ENCODE measurements at regions not wholly inside any gene's neighbourhood (a gene's known extent, or its start where the extent isn't known, plus 50 kb on each side); places are given as distances from the start of the nearest gene placed in this dataset.

DNA sequence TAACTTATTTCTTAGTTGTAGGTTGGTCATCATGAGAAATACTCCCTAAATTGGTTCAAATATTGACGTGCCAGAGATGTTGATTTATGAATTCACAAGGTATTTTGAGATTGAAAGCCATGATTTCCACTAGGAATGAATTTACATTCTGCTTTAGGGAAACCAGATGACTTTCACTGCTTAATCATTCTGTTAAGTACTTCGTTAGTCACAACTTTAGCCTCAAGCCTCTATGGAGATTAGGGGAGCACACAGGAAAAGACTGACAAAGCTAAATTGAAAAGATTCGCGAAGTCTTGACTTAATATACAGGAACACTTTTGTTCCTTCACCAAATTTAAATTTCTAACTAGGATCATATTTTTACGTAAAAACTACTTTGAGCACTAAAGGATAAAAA, 250.4 kb upstream of the CACNA2D1 start:
- no peak for DNase-seq
- Mint-ChIP-seq H3K4me1 (ENCODE audit: low read depth, unreplicated experiment) (no peaks in the 10 kb centered on the region), H3K27ac (ENCODE audit: unreplicated experiment) (no peak overlapping the region), H3K9me3 (ENCODE audit: unreplicated experiment) (no peaks in the 10 kb centered on the region), H3K36me3 (ENCODE audit: unreplicated experiment) (no peaks in the 10 kb centered on the region), H3K4me3 (ENCODE audit: unreplicated experiment) (no peak overlapping the region), H3K27me3 (ENCODE audit: unreplicated experiment) (no peaks in the 10 kb centered on the region)
- TF ChIP-seq, protein P1, sequence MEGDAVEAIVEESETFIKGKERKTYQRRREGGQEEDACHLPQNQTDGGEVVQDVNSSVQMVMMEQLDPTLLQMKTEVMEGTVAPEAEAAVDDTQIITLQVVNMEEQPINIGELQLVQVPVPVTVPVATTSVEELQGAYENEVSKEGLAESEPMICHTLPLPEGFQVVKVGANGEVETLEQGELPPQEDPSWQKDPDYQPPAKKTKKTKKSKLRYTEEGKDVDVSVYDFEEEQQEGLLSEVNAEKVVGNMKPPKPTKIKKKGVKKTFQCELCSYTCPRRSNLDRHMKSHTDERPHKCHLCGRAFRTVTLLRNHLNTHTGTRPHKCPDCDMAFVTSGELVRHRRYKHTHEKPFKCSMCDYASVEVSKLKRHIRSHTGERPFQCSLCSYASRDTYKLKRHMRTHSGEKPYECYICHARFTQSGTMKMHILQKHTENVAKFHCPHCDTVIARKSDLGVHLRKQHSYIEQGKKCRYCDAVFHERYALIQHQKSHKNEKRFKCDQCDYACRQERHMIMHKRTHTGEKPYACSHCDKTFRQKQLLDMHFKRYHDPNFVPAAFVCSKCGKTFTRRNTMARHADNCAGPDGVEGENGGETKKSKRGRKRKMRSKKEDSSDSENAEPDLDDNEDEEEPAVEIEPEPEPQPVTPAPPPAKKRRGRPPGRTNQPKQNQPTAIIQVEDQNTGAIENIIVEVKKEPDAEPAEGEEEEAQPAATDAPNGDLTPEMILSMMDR (IDR thresholded peaks at IDR 0.05; ENCODE audit: partially characterized antibody, unreplicated experiment) = no peak

DNA sequence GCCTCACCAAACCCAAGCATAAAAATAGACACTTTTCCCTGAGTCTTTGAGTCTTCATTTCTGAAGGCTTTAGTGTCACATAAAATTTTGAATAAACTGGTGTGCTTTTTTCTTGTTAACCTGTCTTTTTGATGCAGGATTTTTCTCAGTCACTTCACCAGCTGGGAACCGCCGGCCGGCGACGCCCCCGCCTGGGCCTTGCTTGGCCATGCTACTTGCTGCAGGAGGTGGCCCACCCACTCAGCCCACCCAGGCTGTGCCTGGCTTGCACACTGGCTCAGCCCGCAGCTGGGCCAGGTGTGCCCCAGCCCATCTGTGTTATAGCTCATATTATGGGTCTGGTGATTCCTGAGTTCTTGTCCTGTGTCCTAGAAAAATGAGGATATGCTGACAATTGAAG, 247.4 kb upstream of the CACNA2D1 start:
- no peak overlapping the region for H3K27ac Mint-ChIP-seq (ENCODE audit: unreplicated experiment)
- H3K4me3 Mint-ChIP-seq (ENCODE audit: unreplicated experiment) = no peak overlapping the region
- DNase-seq = no peak
- TF ChIP-seq, protein P1 (IDR thresholded peaks at IDR 0.05; ENCODE audit: partially characterized antibody, unreplicated experiment) = no peak
- no peaks in the 10 kb centered on the region for H3K9me3 Mint-ChIP-seq (ENCODE audit: unreplicated experiment)
- H3K36me3 Mint-ChIP-seq (ENCODE audit: unreplicated experiment) = no peaks in the 10 kb centered on the region
- no peaks in the 10 kb centered on the region for H3K4me1 Mint-ChIP-seq (ENCODE audit: low read depth, unreplicated experiment)
- no peaks in the 10 kb centered on the region for H3K27me3 Mint-ChIP-seq (ENCODE audit: unreplicated experiment)

DNA sequence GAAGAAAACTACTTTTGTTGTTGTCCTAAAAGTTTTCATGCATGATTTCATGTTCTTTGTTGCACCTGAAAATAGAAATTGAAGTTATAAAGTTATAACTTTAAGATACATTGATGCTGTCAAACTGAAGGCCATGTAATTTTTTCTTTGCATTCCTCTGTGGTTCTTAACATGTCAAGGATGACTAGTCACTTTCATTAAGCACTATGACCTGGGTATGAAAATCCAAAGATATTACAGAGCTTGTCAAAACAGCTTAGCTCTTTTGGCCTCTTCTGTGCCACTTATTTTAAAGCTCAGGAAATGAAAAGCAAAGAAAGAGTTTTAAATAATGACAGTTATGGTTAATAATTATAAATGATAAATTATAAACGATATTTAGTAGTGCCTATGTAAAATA, 241.6 kb upstream of the CACNA2D1 start:
- no peaks in the 10 kb centered on the region for H3K9me3 Mint-ChIP-seq (ENCODE audit: unreplicated experiment)
- no peaks in the 10 kb centered on the region for H3K36me3 Mint-ChIP-seq (ENCODE audit: unreplicated experiment)
- no peak overlapping the region for H3K4me3 Mint-ChIP-seq (ENCODE audit: unreplicated experiment)
- H3K27ac Mint-ChIP-seq (ENCODE audit: unreplicated experiment) = no peak overlapping the region
- H3K27me3 Mint-ChIP-seq (ENCODE audit: unreplicated experiment) = no peaks in the 10 kb centered on the region
- TF ChIP-seq, protein P1 (IDR thresholded peaks at IDR 0.05; ENCODE audit: partially characterized antibody, unreplicated experiment) = no peak
- no peak for DNase-seq
- H3K4me1 Mint-ChIP-seq (ENCODE audit: low read depth, unreplicated experiment) = no peaks in the 10 kb centered on the region

DNA sequence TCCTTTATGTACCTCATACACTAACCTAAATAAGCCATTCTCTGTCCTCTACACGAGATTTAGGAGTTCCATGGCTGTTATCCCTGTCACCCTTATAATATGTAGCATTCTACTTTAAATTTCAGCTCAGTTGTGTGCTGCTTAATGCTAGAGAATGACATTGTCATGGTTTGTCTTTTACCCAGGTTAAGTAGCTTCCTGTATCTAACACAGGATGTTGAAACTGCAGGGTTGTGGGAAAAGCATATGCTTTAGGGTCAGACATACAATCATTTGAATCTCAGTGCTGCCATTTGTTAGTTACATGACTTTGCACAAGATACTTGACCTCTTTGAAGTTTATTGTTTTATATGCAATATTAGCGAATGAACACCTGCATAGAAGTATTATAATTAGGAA, 235.1 kb upstream of the CACNA2D1 start:
- TF ChIP-seq, protein P1 (IDR thresholded peaks at IDR 0.05; ENCODE audit: partially characterized antibody, unreplicated experiment) = no peak
- no peaks in the 10 kb centered on the region for H3K27me3 Mint-ChIP-seq (ENCODE audit: unreplicated experiment)
- DNase-seq = no peak
- no peak overlapping the region for H3K4me3 Mint-ChIP-seq (ENCODE audit: unreplicated experiment)
- H3K9me3 Mint-ChIP-seq (ENCODE audit: unreplicated experiment) = no peaks in the 10 kb centered on the region
- H3K27ac Mint-ChIP-seq (ENCODE audit: unreplicated experiment) = no peak overlapping the region
- no peaks in the 10 kb centered on the region for H3K36me3 Mint-ChIP-seq (ENCODE audit: unreplicated experiment)
- peaks cover 11% of the 10 kb centered on the region for H3K4me1 Mint-ChIP-seq (ENCODE audit: low read depth, unreplicated experiment)

DNA sequence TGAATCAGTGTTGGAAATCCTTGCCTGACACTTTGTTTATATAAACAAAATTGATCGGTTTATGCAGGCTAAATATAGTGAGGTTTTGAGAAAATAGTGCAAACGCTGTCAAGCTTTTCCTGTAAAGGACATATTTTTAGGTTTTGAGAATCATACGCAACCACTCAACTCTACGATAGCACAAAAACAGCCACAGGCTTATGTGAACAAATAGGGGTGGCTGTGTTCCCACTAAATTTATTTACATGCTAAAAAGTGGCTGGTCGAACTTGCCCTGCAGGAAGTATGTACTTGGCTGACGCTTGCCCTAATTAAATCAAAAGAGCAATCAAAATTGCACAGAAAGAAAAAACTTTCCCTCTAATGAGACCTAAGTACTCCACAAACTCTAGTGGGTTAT, 234.7 kb upstream of the CACNA2D1 start:
- Mint-ChIP-seq H3K36me3 (ENCODE audit: unreplicated experiment) (no peaks in the 10 kb centered on the region), H3K27ac (ENCODE audit: unreplicated experiment) (no peak overlapping the region), H3K4me1 (ENCODE audit: low read depth, unreplicated experiment) (peaks cover 11% of the 10 kb centered on the region), H3K9me3 (ENCODE audit: unreplicated experiment) (no peaks in the 10 kb centered on the region), H3K27me3 (ENCODE audit: unreplicated experiment) (no peaks in the 10 kb centered on the region), H3K4me3 (ENCODE audit: unreplicated experiment) (no peak overlapping the region)
- TF ChIP-seq, protein P1 (IDR thresholded peaks at IDR 0.05; ENCODE audit: partially characterized antibody, unreplicated experiment) = no peak
- no peak for DNase-seq

Measured in glutamatergic neuron (in vitro differentiated cells).